Neural cell (in vitro differentiated cells): ENCODE measurements at regions not wholly inside any gene's neighbourhood (a gene's known extent, or its start where the extent isn't known, plus 50 kb on each side); places are given as distances from the start of the nearest gene placed in this dataset.

Experiments
- H2AFZ ChIP-seq: fragments of 200-600, 300-800 bp; sonication (generic), shearing (Covaris generic); 2 replicates; pipeline ENCODE4 v1.6.0; 2014; ENCODE audit warnings: low read depth, mild to moderate bottlenecking, antibody characterized with exemption, low read length, moderate library complexity
- H3F3A ChIP-seq: fragments of 200-600 bp; shearing (Covaris generic); 2 replicates; pipeline ENCODE4 v1.6.1; 2016; ENCODE audit warnings: mild to moderate bottlenecking, moderate library complexity, mixed read lengths, antibody characterized with exemption, low read length; ENCODE audit not compliant: insufficient read depth, poor library complexity, severe bottlenecking
- H3K27ac ChIP-seq: fragments of 200-600, 300-800 bp; sonication (generic), shearing (Covaris generic); 2 replicates; pipeline ENCODE4 v1.5.1; 2014; ENCODE audit warnings: mild to moderate bottlenecking, low read length, moderate library complexity
- H3K27me3 ChIP-seq: fragments of 300-800, 200-600 bp; sonication (generic), shearing (Covaris generic); 2 replicates; pipeline ENCODE4 v1.6.0; 2014; ENCODE audit warnings: mild to moderate bottlenecking, low read depth, low read length, moderate library complexity; ENCODE audit not compliant: insufficient read depth
- H3K36me3 ChIP-seq: fragments of 300-800, 200-600 bp; sonication (generic), shearing (Covaris generic); 2 replicates; pipeline ENCODE4 v1.5.1; 2014; ENCODE audit warnings: mild to moderate bottlenecking, antibody characterized with exemption, low read length, moderate library complexity; ENCODE audit not compliant: insufficient read depth
- H3K4me2 ChIP-seq: fragments of 300-800, 200-600 bp; sonication (generic), shearing (Covaris generic); 2 replicates; pipeline ENCODE4 v1.6.0; 2014; ENCODE audit warnings: mild to moderate bottlenecking, low read length
- H3K4me3 ChIP-seq: fragments of 300-800, 200-600 bp; sonication (generic), shearing (Covaris generic); 2 replicates; pipeline ENCODE4 v1.5.1; 2014; ENCODE audit warnings: mild to moderate bottlenecking, low read length, moderate library complexity
- H3K79me2 ChIP-seq: fragments of 200-600 bp; shearing (Covaris generic); replicated peaks from 2 replicates; pipeline ENCODE4 v1.6.0; 2014; ENCODE audit warnings: mild to moderate bottlenecking, low read length, moderate library complexity; ENCODE audit not compliant: insufficient read depth
- H3K9ac ChIP-seq: fragments of 300-800, 200-600 bp; sonication (generic), shearing (Covaris generic); 2 replicates; pipeline ENCODE4 v1.6.1; 2016; ENCODE audit warnings: mild to moderate bottlenecking, low read length, mixed read lengths
- H3K9me2 ChIP-seq: fragments of 200-600 bp; shearing (Covaris generic); 2 replicates; pipeline ENCODE4 v1.6.1; 2016; ENCODE audit warnings: mild to moderate bottlenecking, low read length, mixed read lengths; ENCODE audit not compliant: insufficient read depth
- H3K9me3 ChIP-seq: fragments of 200-600, 300-800 bp; sonication (generic), shearing (Covaris generic); 2 replicates; pipeline ENCODE4 v1.6.1; 2016; ENCODE audit warnings: mild to moderate bottlenecking, mixed run types, low read length, moderate library complexity, mixed read lengths
- H4K20me1 ChIP-seq: fragments of 200-600 bp; shearing (Covaris generic); 2 replicates; pipeline ENCODE4 v1.6.1; 2016; ENCODE audit warnings: mild to moderate bottlenecking, mixed run types; ENCODE audit not compliant: insufficient read depth
- CTCF ChIP-seq: fragments of 450-650 bp; IDR thresholded peaks from 2 replicates; pipeline ENCODE4 v1.5.1; 2014; ENCODE audit warnings: antibody characterized with exemption, mild to moderate bottlenecking, moderate library complexity; ENCODE audit not compliant: poor library complexity, severe bottlenecking
- EP300 ChIP-seq: fragments of 450-650 bp; conservative IDR thresholded peaks from 2 replicates; pipeline ENCODE4 v1.6.1; 2014; ENCODE audit warnings: antibody characterized with exemption, mild to moderate bottlenecking, moderate library complexity; ENCODE audit not compliant: poor library complexity, severe bottlenecking
- EZH2 ChIP-seq: fragments of 200-600, 300-800 bp; shearing (Covaris generic), sonication (generic); IDR thresholded peaks from 2 replicates; pipeline ENCODE4 v1.6.1; 2014; ENCODE audit warnings: antibody characterized with exemption, low read length, borderline replicate concordance, mild to moderate bottlenecking; ENCODE audit not compliant: insufficient read depth, poor library complexity, severe bottlenecking
- MXI1 ChIP-seq: fragments of 450-650 bp; conservative IDR thresholded peaks from 2 replicates; pipeline ENCODE4 v1.6.1; 2014; ENCODE audit warnings: antibody characterized with exemption, mild to moderate bottlenecking; ENCODE audit not compliant: poor library complexity, severe bottlenecking
- POLR2AphosphoS5 ChIP-seq: IDR thresholded peaks from 2 replicates; pipeline ENCODE4 v1.6.1; 2012
- RAD21 ChIP-seq: fragments of 450-650 bp; conservative IDR thresholded peaks from 2 replicates; pipeline ENCODE4 v1.6.1; 2014; ENCODE audit warnings: antibody characterized with exemption, mild to moderate bottlenecking, moderate library complexity
- SMC3 ChIP-seq: fragments of 450-650 bp; conservative IDR thresholded peaks from 2 replicates; pipeline ENCODE4 v1.6.1; 2014; ENCODE audit warnings: antibody characterized with exemption, mild to moderate bottlenecking, moderate library complexity; ENCODE audit not compliant: poor library complexity
- TAF1 ChIP-seq: IDR thresholded peaks from 2 replicates; pipeline ENCODE4 v1.6.1; 2012; ENCODE audit warnings: low read depth
- TF ChIP-seq, protein P1 (sequence below): IDR thresholded peaks from 2 replicates; pipeline ENCODE4 v1.6.1; 2012; ENCODE audit warnings: borderline replicate concordance

- H3K9ac ChIP-seq, result no peak overlapping the region
- no peaks in the 10 kb centered on the region for H3K9me3 ChIP-seq
- H3K27ac ChIP-seq, result no peak overlapping the region
- no peaks in the 10 kb centered on the region for H4K20me1 ChIP-seq
- no peaks in the 10 kb centered on the region for H3K27me3 ChIP-seq
- no peak overlapping the region for H3K4me3 ChIP-seq
- H3K4me2 ChIP-seq, result no peak overlapping the region
- no peaks in the 10 kb centered on the region for H3K79me2 ChIP-seq
- H3K9me2 ChIP-seq, result no peaks in the 10 kb centered on the region
- no peaks in the 10 kb centered on the region for H3F3A ChIP-seq
- no peaks in the 10 kb centered on the region for H3K36me3 ChIP-seq
- no peak overlapping the region for H2AFZ ChIP-seq
- TF ChIP-seq, protein P1, sequence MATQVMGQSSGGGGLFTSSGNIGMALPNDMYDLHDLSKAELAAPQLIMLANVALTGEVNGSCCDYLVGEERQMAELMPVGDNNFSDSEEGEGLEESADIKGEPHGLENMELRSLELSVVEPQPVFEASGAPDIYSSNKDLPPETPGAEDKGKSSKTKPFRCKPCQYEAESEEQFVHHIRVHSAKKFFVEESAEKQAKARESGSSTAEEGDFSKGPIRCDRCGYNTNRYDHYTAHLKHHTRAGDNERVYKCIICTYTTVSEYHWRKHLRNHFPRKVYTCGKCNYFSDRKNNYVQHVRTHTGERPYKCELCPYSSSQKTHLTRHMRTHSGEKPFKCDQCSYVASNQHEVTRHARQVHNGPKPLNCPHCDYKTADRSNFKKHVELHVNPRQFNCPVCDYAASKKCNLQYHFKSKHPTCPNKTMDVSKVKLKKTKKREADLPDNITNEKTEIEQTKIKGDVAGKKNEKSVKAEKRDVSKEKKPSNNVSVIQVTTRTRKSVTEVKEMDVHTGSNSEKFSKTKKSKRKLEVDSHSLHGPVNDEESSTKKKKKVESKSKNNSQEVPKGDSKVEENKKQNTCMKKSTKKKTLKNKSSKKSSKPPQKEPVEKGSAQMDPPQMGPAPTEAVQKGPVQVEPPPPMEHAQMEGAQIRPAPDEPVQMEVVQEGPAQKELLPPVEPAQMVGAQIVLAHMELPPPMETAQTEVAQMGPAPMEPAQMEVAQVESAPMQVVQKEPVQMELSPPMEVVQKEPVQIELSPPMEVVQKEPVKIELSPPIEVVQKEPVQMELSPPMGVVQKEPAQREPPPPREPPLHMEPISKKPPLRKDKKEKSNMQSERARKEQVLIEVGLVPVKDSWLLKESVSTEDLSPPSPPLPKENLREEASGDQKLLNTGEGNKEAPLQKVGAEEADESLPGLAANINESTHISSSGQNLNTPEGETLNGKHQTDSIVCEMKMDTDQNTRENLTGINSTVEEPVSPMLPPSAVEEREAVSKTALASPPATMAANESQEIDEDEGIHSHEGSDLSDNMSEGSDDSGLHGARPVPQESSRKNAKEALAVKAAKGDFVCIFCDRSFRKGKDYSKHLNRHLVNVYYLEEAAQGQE, result no peak
- TF ChIP-seq CTCF, result no peak
- no peak for TF ChIP-seq TAF1
- no peak for TF ChIP-seq SMC3
- TF ChIP-seq EP300, result no peak
- TF ChIP-seq MXI1, result no peak
- TF ChIP-seq POLR2AphosphoS5, result no peak
- no peak for TF ChIP-seq EZH2
- TF ChIP-seq RAD21, result no peak
Measured at GRCh38 chr16:13638218-13638617, 281.7 kb upstream of the ERCC4 start.

DNA sequence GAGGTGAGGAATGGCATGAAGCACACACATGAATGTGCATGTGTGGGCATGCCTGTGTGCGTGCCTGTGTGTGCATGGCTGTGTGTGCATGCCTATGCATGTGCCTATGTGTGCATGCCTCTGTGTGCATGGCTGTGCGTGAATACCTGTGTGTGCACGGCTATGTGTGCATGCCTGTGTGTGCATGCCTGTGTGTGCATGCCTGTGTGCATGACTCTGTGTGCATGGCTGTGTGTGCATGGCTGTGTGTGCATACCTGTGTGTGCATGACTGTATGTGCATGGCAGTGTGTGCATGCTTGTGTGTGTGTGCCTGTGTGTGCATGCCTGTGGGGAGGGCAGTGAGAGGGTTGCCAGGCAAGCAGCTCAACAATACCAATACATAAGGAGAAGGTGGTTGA lies 276.5 kb upstream of the ERCC4 start:
- Histone ChIP-seq H3K9ac (no peak overlapping the region), H3K4me3 (no peak overlapping the region), H4K20me1 (no peaks in the 10 kb centered on the region), H3K9me2 (no peaks in the 10 kb centered on the region), H3K27me3 (no peaks in the 10 kb centered on the region), H3K27ac (no peak overlapping the region), H3K36me3 (no peaks in the 10 kb centered on the region), H3K4me2 (no peak overlapping the region), H3K9me3 (no peaks in the 10 kb centered on the region), H3F3A (no peaks in the 10 kb centered on the region), H2AFZ (no peak overlapping the region), H3K79me2 (no peaks in the 10 kb centered on the region)
- TF ChIP-seq, protein P1, result no peak
- TF ChIP-seq MXI1 (no peak), RAD21 (no peak), CTCF (no peak), POLR2AphosphoS5 (no peak), TAF1 (no peak), EP300 (no peak), EZH2 (no peak), SMC3 (no peak)
